ENCODE measurements at regions not wholly inside any gene's neighbourhood (a gene's known extent, or its start where the extent isn't known, plus 50 kb on each side); places are given as distances from the start of the nearest gene placed in this dataset.
"Not testable (repeated sequence)": the region's sequence is repeated elsewhere in the genome, so short reads cannot be mapped to it uniquely, and the experiment has no call there.

GRCh38 chr3:72077473-72078259 lies 292.7 kb upstream of the PROK2 start:
- FAIRE-seq = no peak
- no peaks in the 10 kb centered on the region for H4K20me1 ChIP-seq (ENCODE audit: insufficient read depth, low read length)
- no peak overlapping the region for H3K4me3 Mint-ChIP-seq (ENCODE audit: unreplicated experiment)
- DNase-seq (ENCODE audit: low read depth) = no peak
- H3K27ac ChIP-seq (ENCODE audit: low read depth, low read length) = no peak overlapping the region
- no peaks in the 10 kb centered on the region for H3K9me3 ChIP-seq (ENCODE audit: insufficient read depth, low read depth, low read length)
- no peaks in the 10 kb centered on the region for H3K4me1 ChIP-seq (ENCODE audit: insufficient read depth, low read length)
- H2AFZ ChIP-seq (ENCODE audit: low read depth, low read length) = no peak overlapping the region
- peaks cover 27% of the 10 kb centered on the region for H3K27me3 Mint-ChIP-seq (ENCODE audit: low read depth, unreplicated experiment)
- peaks cover 20% of the 10 kb centered on the region for H3K9me3 Mint-ChIP-seq (ENCODE audit: unreplicated experiment)
- H3K36me3 ChIP-seq (ENCODE audit: insufficient read depth, low read length) = no peaks in the 10 kb centered on the region
- no peaks in the 10 kb centered on the region for H3K79me2 ChIP-seq (ENCODE audit: insufficient read depth, low read length)
- peaks cover 2% of the 10 kb centered on the region for H3K36me3 Mint-ChIP-seq (ENCODE audit: low read depth, unreplicated experiment)
- H3K27ac Mint-ChIP-seq (ENCODE audit: unreplicated experiment) = peak overlapping the region; percentile 10
- peaks cover 21% of the 10 kb centered on the region for H3K27me3 ChIP-seq (ENCODE audit: insufficient read depth, low read length)
- no peak overlapping the region for H3K9ac ChIP-seq (ENCODE audit: low read length)
- H3K4me2 ChIP-seq (ENCODE audit: low read length) = no peak overlapping the region
- H3K4me3 ChIP-seq (ENCODE audit: insufficient read depth, low read depth, low read length) = no peak overlapping the region
- TF ChIP-seq EZH2 (IDR thresholded peaks at IDR 0.05; ENCODE audit: insufficient read depth, low read length) (no peak), CTCF (IDR thresholded peaks at IDR 0.05; ENCODE audit: insufficient read depth, low read depth, low read length) (no peak)
- H3K4me1 Mint-ChIP-seq (ENCODE audit: low read depth, unreplicated experiment) = peaks cover 4% of the 10 kb centered on the region

GRCh38 chr3:72075848-72076247 lies 290.9 kb upstream of the PROK2 start:
- H3K9me3 ChIP-seq (ENCODE audit: insufficient read depth, low read depth, low read length); H3K36me3 ChIP-seq (ENCODE audit: insufficient read depth, low read length); H4K20me1 ChIP-seq (ENCODE audit: insufficient read depth, low read length); FAIRE-seq; H3K4me2 ChIP-seq (ENCODE audit: low read length); H3K27ac ChIP-seq (ENCODE audit: low read depth, low read length); H3K4me3 ChIP-seq (ENCODE audit: insufficient read depth, low read depth, low read length); H3K4me1 ChIP-seq (ENCODE audit: insufficient read depth, low read length); H2AFZ ChIP-seq (ENCODE audit: low read depth, low read length); H3K36me3 Mint-ChIP-seq (ENCODE audit: low read depth, unreplicated experiment); DNase-seq (ENCODE audit: low read depth); H3K27ac Mint-ChIP-seq (ENCODE audit: unreplicated experiment); H3K4me1 Mint-ChIP-seq (ENCODE audit: low read depth, unreplicated experiment); H3K79me2 ChIP-seq (ENCODE audit: insufficient read depth, low read length); H3K4me3 Mint-ChIP-seq (ENCODE audit: unreplicated experiment); H3K9ac ChIP-seq (ENCODE audit: low read length): not testable (repeated sequence)
- H3K27me3 Mint-ChIP-seq (ENCODE audit: low read depth, unreplicated experiment) = peaks cover 20% of the 10 kb centered on the region
- H3K9me3 Mint-ChIP-seq (ENCODE audit: unreplicated experiment) = peaks cover 18% of the 10 kb centered on the region
- peaks cover 19% of the 10 kb centered on the region for H3K27me3 ChIP-seq (ENCODE audit: insufficient read depth, low read length)

GRCh38 chr3:72071624-72072023 lies 286.7 kb upstream of the PROK2 start:
- Histone ChIP-seq H3K4me3 (ENCODE audit: insufficient read depth, low read depth, low read length) (no peak overlapping the region), H4K20me1 (ENCODE audit: insufficient read depth, low read length) (no peaks in the 10 kb centered on the region), H3K27me3 (ENCODE audit: insufficient read depth, low read length) (peaks cover 15% of the 10 kb centered on the region), H3K4me2 (ENCODE audit: low read length) (no peak overlapping the region), H3K9me3 (ENCODE audit: insufficient read depth, low read depth, low read length) (no peaks in the 10 kb centered on the region), H3K9ac (ENCODE audit: low read length) (no peak overlapping the region), H3K79me2 (ENCODE audit: insufficient read depth, low read length) (no peaks in the 10 kb centered on the region), H3K4me1 (ENCODE audit: insufficient read depth, low read length) (no peaks in the 10 kb centered on the region), H2AFZ (ENCODE audit: low read depth, low read length) (no peak overlapping the region), H3K36me3 (ENCODE audit: insufficient read depth, low read length) (no peaks in the 10 kb centered on the region), H3K27ac (ENCODE audit: low read depth, low read length) (no peak overlapping the region)
- DNase-seq (ENCODE audit: low read depth) (no peak), FAIRE-seq (no peak)
- Mint-ChIP-seq H3K4me3 (ENCODE audit: unreplicated experiment) (no peak overlapping the region), H3K36me3 (ENCODE audit: low read depth, unreplicated experiment) (no peaks in the 10 kb centered on the region), H3K27me3 (ENCODE audit: low read depth, unreplicated experiment) (no peaks in the 10 kb centered on the region), H3K4me1 (ENCODE audit: low read depth, unreplicated experiment) (no peaks in the 10 kb centered on the region), H3K27ac (ENCODE audit: unreplicated experiment) (no peak overlapping the region), H3K9me3 (ENCODE audit: unreplicated experiment) (peaks cover 10% of the 10 kb centered on the region)
- TF ChIP-seq EZH2 (IDR thresholded peaks at IDR 0.05; ENCODE audit: insufficient read depth, low read length) = no peak
- no peak for TF ChIP-seq CTCF (IDR thresholded peaks at IDR 0.05; ENCODE audit: insufficient read depth, low read depth, low read length)

All from astrocyte (in vitro differentiated cells and primary cell).